Smooth muscle cell (in vitro differentiated cells): ENCODE measurements at regions not wholly inside any gene's neighbourhood (a gene's known extent, or its start where the extent isn't known, plus 50 kb on each side); places are given as distances from the start of the nearest gene placed in this dataset.

ENCODE experiments used
- DNase-seq: peaks from one replicate; lab custom pipeline; 2025; ENCODE audit not compliant: unreplicated experiment; lab: John Stamatoyannopoulos, UW
- H2AFZ ChIP-seq: fragments of 200-600 bp; sonication (generic); 2 replicates; pipeline ENCODE4 v1.6.0; 2016; ENCODE audit warnings: antibody characterized with exemption, low read depth, mild to moderate bottlenecking
- H3F3A ChIP-seq: fragments of 200-600 bp; sonication (generic); 2 replicates; pipeline ENCODE4 v1.6.0; 2017; ENCODE audit warnings: antibody characterized with exemption, low read depth
- H3K27ac ChIP-seq: fragments of 200-600 bp; sonication (generic); 2 replicates; pipeline ENCODE4 v1.5.1; 2016; ENCODE audit warnings: low read depth, mild to moderate bottlenecking
- H3K27me3 ChIP-seq: fragments of 200-600 bp; sonication (generic); 2 replicates; pipeline ENCODE4 v1.6.1; 2016; ENCODE audit warnings: low read depth, mild to moderate bottlenecking
- H3K36me3 ChIP-seq: fragments of 200-600 bp; sonication (generic); 2 replicates; pipeline ENCODE4 v1.5.1; 2016; ENCODE audit warnings: low read depth
- H3K4me1 ChIP-seq: fragments of 200-600 bp; sonication (generic); 2 replicates; pipeline ENCODE4 v1.5.1; 2016; ENCODE audit warnings: low read depth
- H3K4me2 ChIP-seq: fragments of 200-600 bp; sonication (generic); 2 replicates; pipeline ENCODE4 v1.6.0; 2016; ENCODE audit warnings: mild to moderate bottlenecking
- H3K4me3 ChIP-seq: fragments of 200-600 bp; sonication (generic); 2 replicates; pipeline ENCODE4 v1.5.1; 2016; ENCODE audit warnings: mild to moderate bottlenecking
- H3K79me2 ChIP-seq: fragments of 200-600 bp; sonication (generic); 2 replicates; pipeline ENCODE4 v1.6.0; 2016; ENCODE audit warnings: low read depth, mild to moderate bottlenecking
- H3K9ac ChIP-seq: fragments of 200-600 bp; sonication (generic); 2 replicates; pipeline ENCODE4 v1.6.0; 2016; ENCODE audit warnings: low read depth
- H3K9me3 ChIP-seq: fragments of 200-600 bp; sonication (generic); replicated peaks from 2 replicates; pipeline ENCODE4 v1.5.1; 2016; ENCODE audit warnings: low read depth
- H4K20me1 ChIP-seq: fragments of 200-600 bp; sonication (generic); 2 replicates; pipeline ENCODE4 v1.6.0; 2016; ENCODE audit warnings: low read depth
- WGBS: methylation state at CpG from one replicate; pipeline ENCODE4 v1.1.7; 2016; ENCODE audit warnings: low lambda C conversion rate; 5-methylcytosine and 5-hydroxymethylcytosine counted together
- TF ChIP-seq, protein P1 (sequence below): fragments of 200-600 bp; sonication (generic); IDR thresholded peaks from 2 replicates; pipeline ENCODE4 v1.5.1; 2017; ENCODE audit warnings: borderline replicate concordance, mild to moderate bottlenecking, antibody characterized with exemption; ENCODE audit not compliant: insufficient read depth, poor library complexity, severe bottlenecking

DNA sequence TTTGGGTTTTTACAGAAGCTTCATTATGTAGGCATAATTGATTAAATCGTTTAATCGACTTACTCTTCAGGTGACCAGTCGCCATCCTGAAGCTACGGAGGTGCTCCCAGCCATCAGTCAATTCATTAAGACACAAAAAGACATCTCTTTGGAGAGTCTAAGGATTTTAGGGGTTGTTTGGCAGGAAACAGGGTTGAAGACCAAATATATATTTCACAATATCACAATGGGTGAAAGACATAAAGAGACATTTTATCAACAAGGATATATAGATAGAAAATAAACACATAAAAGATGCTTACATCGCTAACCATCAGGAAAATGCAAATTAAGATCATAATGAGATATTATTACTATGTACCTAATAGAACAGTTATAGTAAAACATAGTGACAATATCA, 104.0 kb upstream of the SIRPG start:
- no peak overlapping the region for H3K4me3 ChIP-seq
- no peak overlapping the region for H3K4me2 ChIP-seq
- TF ChIP-seq, protein P1, sequence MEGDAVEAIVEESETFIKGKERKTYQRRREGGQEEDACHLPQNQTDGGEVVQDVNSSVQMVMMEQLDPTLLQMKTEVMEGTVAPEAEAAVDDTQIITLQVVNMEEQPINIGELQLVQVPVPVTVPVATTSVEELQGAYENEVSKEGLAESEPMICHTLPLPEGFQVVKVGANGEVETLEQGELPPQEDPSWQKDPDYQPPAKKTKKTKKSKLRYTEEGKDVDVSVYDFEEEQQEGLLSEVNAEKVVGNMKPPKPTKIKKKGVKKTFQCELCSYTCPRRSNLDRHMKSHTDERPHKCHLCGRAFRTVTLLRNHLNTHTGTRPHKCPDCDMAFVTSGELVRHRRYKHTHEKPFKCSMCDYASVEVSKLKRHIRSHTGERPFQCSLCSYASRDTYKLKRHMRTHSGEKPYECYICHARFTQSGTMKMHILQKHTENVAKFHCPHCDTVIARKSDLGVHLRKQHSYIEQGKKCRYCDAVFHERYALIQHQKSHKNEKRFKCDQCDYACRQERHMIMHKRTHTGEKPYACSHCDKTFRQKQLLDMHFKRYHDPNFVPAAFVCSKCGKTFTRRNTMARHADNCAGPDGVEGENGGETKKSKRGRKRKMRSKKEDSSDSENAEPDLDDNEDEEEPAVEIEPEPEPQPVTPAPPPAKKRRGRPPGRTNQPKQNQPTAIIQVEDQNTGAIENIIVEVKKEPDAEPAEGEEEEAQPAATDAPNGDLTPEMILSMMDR = no peak
- no peaks in the 10 kb centered on the region for H4K20me1 ChIP-seq
- no peak overlapping the region for H2AFZ ChIP-seq
- H3K79me2 ChIP-seq = no peaks in the 10 kb centered on the region
- H3F3A ChIP-seq = no peaks in the 10 kb centered on the region
- no peak overlapping the region for H3K9ac ChIP-seq
- WGBS = 90% methylated on average over 5 of the region's 5 CpGs
- H3K9me3 ChIP-seq = no peaks in the 10 kb centered on the region
- DNase-seq = no peak
- H3K4me1 ChIP-seq = peaks cover 2% of the 10 kb centered on the region
- no peaks in the 10 kb centered on the region for H3K36me3 ChIP-seq
- no peaks in the 10 kb centered on the region for H3K27me3 ChIP-seq
- no peak overlapping the region for H3K27ac ChIP-seq

DNA sequence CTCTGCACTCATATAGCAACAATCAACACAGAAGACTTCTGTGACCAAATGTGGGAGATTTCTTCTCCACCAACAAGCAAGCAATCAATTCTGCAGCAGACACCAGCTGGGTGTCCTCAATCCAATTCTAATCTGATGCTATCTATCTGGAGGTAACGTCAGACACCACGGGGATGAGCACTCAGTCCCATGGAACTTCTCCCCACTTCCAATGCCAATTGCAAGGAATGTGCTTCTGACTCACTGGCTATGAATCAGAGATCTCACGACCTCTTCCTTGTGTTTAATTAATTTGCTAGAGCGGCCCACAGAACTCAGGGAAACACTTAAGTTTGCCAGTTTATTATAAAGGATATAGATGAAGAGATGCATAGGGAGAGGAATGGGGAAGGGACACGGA, 103.5 kb upstream of the SIRPG start:
- 49% methylated on average over 5 of the region's 5 CpGs for WGBS
- Histone ChIP-seq H3K4me3 (no peak overlapping the region), H3K27me3 (no peaks in the 10 kb centered on the region), H3K36me3 (no peaks in the 10 kb centered on the region), H3K9me3 (no peaks in the 10 kb centered on the region), H4K20me1 (no peaks in the 10 kb centered on the region), H3K4me2 (no peak overlapping the region), H3K4me1 (peaks cover 2% of the 10 kb centered on the region), H3K79me2 (no peaks in the 10 kb centered on the region), H3K27ac (no peak overlapping the region), H3F3A (no peaks in the 10 kb centered on the region), H2AFZ (no peak overlapping the region), H3K9ac (no peak overlapping the region)
- TF ChIP-seq, protein P1 = no peak
- DNase-seq = no peak

DNA sequence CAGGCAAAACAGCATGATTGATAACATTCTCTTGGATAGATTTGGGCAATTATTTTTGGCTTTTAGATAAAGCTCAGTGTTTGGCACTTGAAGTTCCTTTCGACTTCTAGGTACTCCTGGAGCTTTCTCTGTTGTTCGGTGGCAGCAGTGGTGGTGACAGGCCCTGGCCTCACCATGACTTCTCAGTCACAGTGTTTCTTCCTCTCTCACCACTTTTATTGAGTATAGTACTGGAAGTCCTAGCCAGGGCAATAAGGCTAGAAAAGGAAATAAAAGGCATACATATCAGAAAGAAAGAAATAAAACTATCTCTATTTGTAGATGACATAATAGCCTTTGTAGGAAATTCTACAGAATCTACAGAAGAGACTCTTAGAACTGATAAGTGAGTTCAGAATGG, 101.2 kb upstream of the SIRPG start:
- DNase-seq = no peak
- Histone ChIP-seq H2AFZ (no peak overlapping the region), H4K20me1 (no peaks in the 10 kb centered on the region), H3K4me3 (no peak overlapping the region), H3K27me3 (no peaks in the 10 kb centered on the region), H3K4me2 (no peak overlapping the region), H3F3A (no peaks in the 10 kb centered on the region), H3K36me3 (no peaks in the 10 kb centered on the region), H3K9ac (no peak overlapping the region), H3K9me3 (no peaks in the 10 kb centered on the region), H3K27ac (no peak overlapping the region), H3K4me1 (peaks cover 2% of the 10 kb centered on the region), H3K79me2 (no peaks in the 10 kb centered on the region)
- TF ChIP-seq, protein P1 = no peak
- 91% methylated on average over 2 of the region's 2 CpGs for WGBS

GRCh38 chr20:1757606-1758512, 100.3 kb upstream of the SIRPG start:
- DNase-seq = no peak
- no peak overlapping the region for H3K4me2 ChIP-seq
- H4K20me1 ChIP-seq = no peaks in the 10 kb centered on the region

More at GRCh38 chr20:1757606-1758512, 100.3 kb upstream of the SIRPG start:
- Histone ChIP-seq H3K4me1 (peaks cover 2% of the 10 kb centered on the region), H3K27ac (no peak overlapping the region), H3K9me3 (no peaks in the 10 kb centered on the region), H3K27me3 (no peaks in the 10 kb centered on the region), H2AFZ (no peak overlapping the region), H3F3A (no peaks in the 10 kb centered on the region), H3K79me2 (no peaks in the 10 kb centered on the region), H3K4me3 (no peak overlapping the region), H3K9ac (no peak overlapping the region), H3K36me3 (no peaks in the 10 kb centered on the region)
- WGBS = 76% methylated on average over 5 of the region's 5 CpGs
- TF ChIP-seq, protein P1 = no peak
